IMR-90 (cell line): ENCODE measurements at regions not wholly inside any gene's neighbourhood (a gene's known extent, or its start where the extent isn't known, plus 50 kb on each side); places are given as distances from the start of the nearest gene placed in this dataset.

Experiments used
- ATAC-seq: fragments of 200-7000 bp; cut with Tn5 transposase; 2 replicates; pipeline ENCODE4 v1.9.1; 2020; ENCODE audit warnings: low read depth, mild to moderate bottlenecking, moderate library complexity
- BruUV-seq: library from RNA; stranded (reverse); fragments of 400-500 nt; replicated peaks from 2 replicates; lab custom pipeline; 2021; lab: Mats Ljungman, UMichigan
- CTCF ChIA-PET: fragments of 300-600 bp; formaldehyde crosslinking; extraction: SDS; loops from one replicate; lab custom pipeline; 2021; ENCODE audit warnings: antibody characterized with exemption; lab: Yijun Ruan, JAX
- POLR2A ChIA-PET: fragments of 300-600 bp; sonication (Branson Sonifier 250); formaldehyde crosslinking; loops from one replicate; lab custom pipeline; 2022; ENCODE audit warnings: antibody characterized with exemption; ENCODE audit not compliant: unreplicated experiment; lab: Charles Lee
- DNase-seq: peaks from one replicate; pipeline ENCODE4 v3.0.0; 2013
- H2AFZ ChIP-seq: replicated peaks from 2 replicates; pipeline ENCODE3; 2013; ENCODE audit warnings: low read length, mild to moderate bottlenecking; ENCODE audit not compliant: poor library complexity
- H2AK5ac ChIP-seq: 2 replicates; pipeline ENCODE4 v1.6.1; 2013; ENCODE audit warnings: low read depth, low read length, inconsistent platforms
- H2AK9ac ChIP-seq: replicated peaks from 2 replicates; pipeline ENCODE3; 2013; ENCODE audit warnings: mild to moderate bottlenecking, low read depth, low read length, moderate library complexity; ENCODE audit not compliant: poor library complexity
- H2BK120ac ChIP-seq: 2 replicates; pipeline ENCODE4 v1.6.1; 2013; ENCODE audit warnings: low read depth, low read length, inconsistent platforms
- H2BK15ac ChIP-seq: 3 replicates; pipeline ENCODE4 v1.6.1; 2013; ENCODE audit warnings: low read depth, low read length, inconsistent platforms
- H2BK20ac ChIP-seq: 2 replicates; pipeline ENCODE4 v1.6.1; 2013; ENCODE audit warnings: low read depth, mild to moderate bottlenecking, inconsistent platforms, low read length, moderate library complexity
- H2BK5ac ChIP-seq: 2 replicates; pipeline ENCODE4 v1.6.1; 2013; ENCODE audit warnings: mild to moderate bottlenecking, low read depth, low read length, inconsistent platforms; ENCODE audit not compliant: poor library complexity, severe bottlenecking
- H3K14ac ChIP-seq: replicated peaks from 2 replicates; pipeline ENCODE4 v1.6.1; 2013; ENCODE audit warnings: low read depth, low read length, inconsistent platforms
- H3K18ac ChIP-seq: 2 replicates; pipeline ENCODE4 v1.6.1; 2013; ENCODE audit warnings: low read depth, low read length, control low read depth
- H3K23ac ChIP-seq: 2 replicates; pipeline ENCODE4 v1.6.1; 2013; ENCODE audit warnings: low read depth, low read length, inconsistent platforms
- H3K27ac ChIP-seq: 2 replicates; pipeline ENCODE4 v1.5.1; 2013; ENCODE audit warnings: mild to moderate bottlenecking, control low read depth, low read length; ENCODE audit not compliant: insufficient read depth
- H3K27me3 ChIP-seq: 2 replicates; pipeline ENCODE4 v1.6.1; 2013; ENCODE audit warnings: low read length; ENCODE audit not compliant: control insufficient read depth, insufficient read depth
- H3K36me3 ChIP-seq: 2 replicates; pipeline ENCODE4 v1.6.1; 2013; ENCODE audit warnings: low read length, mixed read lengths; ENCODE audit not compliant: control insufficient read depth, insufficient read depth
- H3K4ac ChIP-seq: 2 replicates; pipeline ENCODE4 v1.6.1; 2013; ENCODE audit warnings: low read depth, low read length, inconsistent platforms
- H3K4me1 ChIP-seq: 2 replicates; pipeline ENCODE4 v1.6.1; 2013; ENCODE audit warnings: low read length, mixed read lengths; ENCODE audit not compliant: control insufficient read depth, insufficient read depth
- H3K4me2 ChIP-seq: 2 replicates; pipeline ENCODE4 v1.6.1; 2013; ENCODE audit warnings: low read depth, mild to moderate bottlenecking, control low read depth, low read length, moderate library complexity
- H3K4me3 ChIP-seq: 2 replicates; pipeline ENCODE4 v1.5.1; 2013; ENCODE audit warnings: low read depth, mild to moderate bottlenecking, control low read depth, low read length, moderate library complexity; ENCODE audit not compliant: insufficient read depth
- H3K56ac ChIP-seq: 2 replicates; pipeline ENCODE4 v1.6.1; 2013; ENCODE audit warnings: low read length, inconsistent platforms; ENCODE audit not compliant: insufficient read depth; ENCODE audit errors: extremely low read depth
- H3K79me1 ChIP-seq, 2 experiments: 2 replicates each; pipeline ENCODE4 v1.6.1; 2013; ENCODE audit warnings: low read length in 2 of 2, inconsistent platforms in 1 of 2, low read depth in 1 of 2
- H3K9ac ChIP-seq: 2 replicates; pipeline ENCODE4 v1.6.1; 2013; ENCODE audit warnings: low read depth, low read length, control low read depth
- H3K9me1 ChIP-seq: 2 replicates; pipeline ENCODE4 v1.6.1; 2013; ENCODE audit warnings: low read length, inconsistent platforms; ENCODE audit not compliant: insufficient read depth
- H3K9me3 ChIP-seq: 2 replicates; pipeline ENCODE4 v1.6.1; 2013; ENCODE audit warnings: low read length; ENCODE audit not compliant: control insufficient read depth, insufficient read depth
- H4K20me1 ChIP-seq: 2 replicates; pipeline ENCODE4 v1.6.1; 2013; ENCODE audit warnings: low read length, inconsistent platforms; ENCODE audit not compliant: insufficient read depth
- H4K5ac ChIP-seq: 2 replicates; pipeline ENCODE4 v1.6.1; 2013; ENCODE audit warnings: mild to moderate bottlenecking, low read depth, low read length, control low read depth
- H4K8ac ChIP-seq, 2 experiments: 2 replicates each; pipeline ENCODE4 v1.6.1; 2013; ENCODE audit warnings: low read depth in 2 of 2, low read length in 2 of 2, control low read depth in 1 of 2, inconsistent platforms in 1 of 2
- H4K91ac ChIP-seq: 2 replicates; pipeline ENCODE4 v1.6.1; 2013; ENCODE audit warnings: low read depth, low read length, inconsistent platforms; ENCODE audit not compliant: insufficient read depth
- BHLHE40 ChIP-seq: fragments of 150-350 bp; IDR thresholded peaks from 2 replicates; pipeline ENCODE4 v1.6.1; 2016; ENCODE audit warnings: mild to moderate bottlenecking, low read depth, low read length
- CEBPB ChIP-seq: IDR thresholded peaks from 2 replicates; pipeline ENCODE4 v1.6.1; 2012; ENCODE audit warnings: low read depth, low read length, improper control_type of control experiment
- FOS ChIP-seq: fragments of 150-350 bp; IDR thresholded peaks from 2 replicates; pipeline ENCODE4 v1.6.1; 2016; ENCODE audit warnings: low read depth, low read length
- MAZ ChIP-seq: IDR thresholded peaks from 2 replicates; pipeline ENCODE4 v1.6.1; 2012; ENCODE audit warnings: low read depth, mild to moderate bottlenecking, low read length, improper control_type of control experiment, moderate library complexity, borderline replicate concordance
- NFE2L2 ChIP-seq: fragments of 150-350 bp; IDR thresholded peaks from 2 replicates; pipeline ENCODE4 v1.6.1; 2016; ENCODE audit warnings: low read depth, mild to moderate bottlenecking, low read length
- POLR2A ChIP-seq: IDR thresholded peaks from 2 replicates; pipeline ENCODE4 v1.6.1; 2012; ENCODE audit warnings: mild to moderate bottlenecking, low read depth, low read length
- RAD21 ChIP-seq: IDR thresholded peaks from 2 replicates; pipeline ENCODE4 v1.6.1; 2012; ENCODE audit warnings: low read length, improper control_type of control experiment
- RCOR1 ChIP-seq: IDR thresholded peaks from 2 replicates; pipeline ENCODE4 v1.6.1; 2012; ENCODE audit warnings: mild to moderate bottlenecking, low read length, improper control_type of control experiment; ENCODE audit not compliant: insufficient replicate concordance
- RFX5 ChIP-seq: IDR thresholded peaks from 2 replicates; pipeline ENCODE4 v1.8.0; 2012; ENCODE audit warnings: low read depth, mild to moderate bottlenecking, low read length, moderate library complexity
- dilution Hi-C: fragments of 300-500 bp; cut with HindIII; formaldehyde crosslinking; loops from one replicate; pipeline ENCODE4 v1.14.3; 2018; ENCODE audit warnings: low sequenced_read_pairs; ENCODE audit not compliant: unreplicated experiment
- in situ Hi-C: fragments of 300-500 bp; cut with MboI; formaldehyde crosslinking; loops from 3 replicates; pipeline ENCODE4 v1.14.3; 2019; ENCODE audit warnings: low sequenced_read_pairs, inconsistent platforms, mixed read lengths
- intact Hi-C: fragments of 100-400 bp; cut with micrococcal nuclease; formaldehyde crosslinking; loops from 2 replicates; pipeline ENCODE4 v1.10.0; 2022
- TF ChIP-seq, protein P1 (sequence below): fragments of 150-350 bp; IDR thresholded peaks from 2 replicates; pipeline ENCODE4 v1.6.1; 2016; ENCODE audit warnings: low read depth, mild to moderate bottlenecking, low read length, moderate library complexity, borderline replicate concordance
- TF ChIP-seq, protein P2 (sequence below): conservative IDR thresholded peaks from 2 replicates; pipeline ENCODE4 v1.5.1; 2012; ENCODE audit warnings: mild to moderate bottlenecking, low read depth, low read length, improper control_type of control experiment

DNA sequence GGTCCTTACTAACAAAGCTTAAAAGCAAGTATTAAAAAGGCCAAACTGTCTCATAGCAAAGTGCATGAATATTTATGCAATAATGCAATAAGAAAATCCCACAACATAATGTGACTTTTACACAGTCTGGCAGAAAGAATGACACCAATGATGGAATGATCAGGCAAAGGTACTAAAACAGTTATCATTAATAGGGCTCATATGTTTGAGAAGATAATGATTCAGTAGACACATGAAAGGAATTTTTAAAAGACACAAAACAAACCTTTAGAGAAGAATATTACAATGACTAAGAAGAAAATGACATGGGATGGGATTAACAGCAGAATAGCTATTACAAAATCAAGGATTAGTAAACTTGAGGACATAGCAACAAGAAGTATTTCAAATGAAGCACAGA is 1411.2 kb upstream of the TMEM132C start:
- intact Hi-C loops: no loop called here
- no peaks in the 10 kb centered on the region for H3K27me3 ChIP-seq
- TF ChIP-seq BHLHE40 (no peak), RCOR1 (no peak), RAD21 (no peak), POLR2A (no peak), MAZ (no peak), CEBPB (no peak), FOS (no peak), NFE2L2 (no peak), RFX5 (no peak)
- TF ChIP-seq, protein P1, sequence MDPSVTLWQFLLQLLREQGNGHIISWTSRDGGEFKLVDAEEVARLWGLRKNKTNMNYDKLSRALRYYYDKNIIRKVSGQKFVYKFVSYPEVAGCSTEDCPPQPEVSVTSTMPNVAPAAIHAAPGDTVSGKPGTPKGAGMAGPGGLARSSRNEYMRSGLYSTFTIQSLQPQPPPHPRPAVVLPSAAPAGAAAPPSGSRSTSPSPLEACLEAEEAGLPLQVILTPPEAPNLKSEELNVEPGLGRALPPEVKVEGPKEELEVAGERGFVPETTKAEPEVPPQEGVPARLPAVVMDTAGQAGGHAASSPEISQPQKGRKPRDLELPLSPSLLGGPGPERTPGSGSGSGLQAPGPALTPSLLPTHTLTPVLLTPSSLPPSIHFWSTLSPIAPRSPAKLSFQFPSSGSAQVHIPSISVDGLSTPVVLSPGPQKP: no peak
- TF ChIP-seq, protein P2, sequence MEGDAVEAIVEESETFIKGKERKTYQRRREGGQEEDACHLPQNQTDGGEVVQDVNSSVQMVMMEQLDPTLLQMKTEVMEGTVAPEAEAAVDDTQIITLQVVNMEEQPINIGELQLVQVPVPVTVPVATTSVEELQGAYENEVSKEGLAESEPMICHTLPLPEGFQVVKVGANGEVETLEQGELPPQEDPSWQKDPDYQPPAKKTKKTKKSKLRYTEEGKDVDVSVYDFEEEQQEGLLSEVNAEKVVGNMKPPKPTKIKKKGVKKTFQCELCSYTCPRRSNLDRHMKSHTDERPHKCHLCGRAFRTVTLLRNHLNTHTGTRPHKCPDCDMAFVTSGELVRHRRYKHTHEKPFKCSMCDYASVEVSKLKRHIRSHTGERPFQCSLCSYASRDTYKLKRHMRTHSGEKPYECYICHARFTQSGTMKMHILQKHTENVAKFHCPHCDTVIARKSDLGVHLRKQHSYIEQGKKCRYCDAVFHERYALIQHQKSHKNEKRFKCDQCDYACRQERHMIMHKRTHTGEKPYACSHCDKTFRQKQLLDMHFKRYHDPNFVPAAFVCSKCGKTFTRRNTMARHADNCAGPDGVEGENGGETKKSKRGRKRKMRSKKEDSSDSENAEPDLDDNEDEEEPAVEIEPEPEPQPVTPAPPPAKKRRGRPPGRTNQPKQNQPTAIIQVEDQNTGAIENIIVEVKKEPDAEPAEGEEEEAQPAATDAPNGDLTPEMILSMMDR: no peak
- no peak overlapping the region for H2BK20ac ChIP-seq
- H3K9me1 ChIP-seq: no peaks in the 10 kb centered on the region
- CTCF ChIA-PET: no interaction called here
- H3K18ac ChIP-seq: no peak overlapping the region
- H3K27ac ChIP-seq: no peak overlapping the region
- H4K20me1 ChIP-seq: no peaks in the 10 kb centered on the region
- no peak overlapping the region for H2AFZ ChIP-seq
- H3K14ac ChIP-seq: no peak overlapping the region
- no peak overlapping the region for H3K9ac ChIP-seq
- H2BK120ac ChIP-seq: no peak overlapping the region
- BruUV-seq: no TSS peak
- in situ Hi-C loops: no loop called here
- H3K4me3 ChIP-seq: no peak overlapping the region
- no peak overlapping the region for H3K4me2 ChIP-seq
- H4K8ac ChIP-seq: no peak overlapping the region
- H2BK15ac ChIP-seq: no peak overlapping the region
- ATAC-seq (no peak), DNase-seq (no peak)
- POLR2A ChIA-PET: no interaction called here
- dilution Hi-C loops: no loop called here
- H3K79me1 ChIP-seq: no peaks in the 10 kb centered on the region
- H3K4me1 ChIP-seq: no peaks in the 10 kb centered on the region
- no peak overlapping the region for H2AK9ac ChIP-seq
- H4K91ac ChIP-seq: no peak overlapping the region
- H3K23ac ChIP-seq: no peak overlapping the region
- no peak overlapping the region for H4K5ac ChIP-seq
- H3K4ac ChIP-seq: no peak overlapping the region
- H3K36me3 ChIP-seq: no peaks in the 10 kb centered on the region
- no peak overlapping the region for H2BK5ac ChIP-seq
- peaks cover 9% of the 10 kb centered on the region; the same call in 1 of the 2 replicates for H3K9me3 ChIP-seq
- H2AK5ac ChIP-seq: no peak overlapping the region
- H3K56ac ChIP-seq: no peak overlapping the region
